ENCODE measurements at regions not wholly inside any gene's neighbourhood (a gene's known extent, or its start where the extent isn't known, plus 50 kb on each side); places are given as distances from the start of the nearest gene placed in this dataset.
"Not testable (repeated sequence)": the region's sequence is repeated elsewhere in the genome, so short reads cannot be mapped to it uniquely, and the experiment has no call there.

GRCh38 chr3:125918024-125918423 lies 51.0 kb upstream of the ROPN1B start:
- DNase-seq, result not testable (repeated sequence)

GRCh38 chr3:125918451-125918850 lies 50.5 kb upstream of the ROPN1B start:
- DNase-seq, result not testable (repeated sequence)

GRCh38 chr3:125918866-125919265 lies 50.1 kb upstream of the ROPN1B start:
- DNase-seq, result not testable (repeated sequence)
